Breast epithelium (tissue), 4 donors: ENCODE measurements at regions not wholly inside any gene's neighbourhood (a gene's known extent, or its start where the extent isn't known, plus 50 kb on each side); places are given as distances from the start of the nearest gene placed in this dataset.

Experiments used
- DNase-seq, 2 donors: peaks; one replicate each; pipeline ENCODE4 v3.0.0-alpha.2; 2019; ENCODE audit warnings: low spot score in 2 of 2
- H3K27ac ChIP-seq, 2 donors: fragments of 200-600 bp; sonication (generic) in 1 of 2; one replicate each; pipeline ENCODE4 v1.5.1; 2016 to 2019; ENCODE audit warnings: mild to moderate bottlenecking in 1 of 2
- H3K27me3 ChIP-seq, 2 donors: fragments of 200-600 bp; sonication (generic) in 1 of 2; one replicate each; pipeline versions ENCODE4 v1.5.1 to v1.6.0; 2017 to 2019; ENCODE audit warnings: control low read depth in 1 of 2, mild to moderate bottlenecking in 1 of 2
- H3K36me3 ChIP-seq: fragments of 200-600 bp; one replicate; pipeline ENCODE4 v1.5.1; 2019
- H3K4me1 ChIP-seq, 2 donors: fragments of 200-600 bp; sonication (generic); one replicate each; pipeline ENCODE4 v1.5.1; 2016 to 2019; ENCODE audit warnings: control low read depth in 1 of 2
- H3K4me3 ChIP-seq, 3 donors: fragments of 200-600 bp; sonication (generic); 1 replicate in 2 of 3; 2 replicates in 1 of 3; pipeline ENCODE4 v1.5.1; 2016 to 2019; ENCODE audit warnings: mild to moderate bottlenecking in 3 of 3, moderate library complexity in 2 of 3
- H3K9me3 ChIP-seq, 2 donors: fragments of 200-600 bp; sonication (generic) in 1 of 2; one replicate each; pipeline ENCODE4 v1.5.1; 2016 to 2019; ENCODE audit warnings: control low read depth in 1 of 2
- POLR2A ChIP-seq: fragments of 450-650 bp; IDR thresholded peaks from one replicate; pipeline ENCODE4 v1.6.1; 2016; ENCODE audit warnings: antibody characterized with exemption, mild to moderate bottlenecking, moderate library complexity
- POLR2AphosphoS5 ChIP-seq, 3 donors: sonication (generic); formaldehyde crosslinking; IDR thresholded peaks; one replicate each; pipeline ENCODE4 v1.6.1; 2017; ENCODE audit warnings: antibody characterized with exemption in 3 of 3
- intact Hi-C: fragments of 100-400 bp; cut with DNase I; formaldehyde crosslinking; loops from one replicate; pipeline ENCODE4 v1.15.1; 2023; ENCODE audit warnings: low total_unique reads
- TF ChIP-seq, protein P1 (sequence below), 3 donors: fragments of 450-650 bp; IDR thresholded peaks; one replicate each; pipeline ENCODE4 v1.5.1; 2016 to 2017; ENCODE audit warnings: antibody characterized with exemption in 3 of 3, mild to moderate bottlenecking in 3 of 3, moderate library complexity in 3 of 3

DNA sequence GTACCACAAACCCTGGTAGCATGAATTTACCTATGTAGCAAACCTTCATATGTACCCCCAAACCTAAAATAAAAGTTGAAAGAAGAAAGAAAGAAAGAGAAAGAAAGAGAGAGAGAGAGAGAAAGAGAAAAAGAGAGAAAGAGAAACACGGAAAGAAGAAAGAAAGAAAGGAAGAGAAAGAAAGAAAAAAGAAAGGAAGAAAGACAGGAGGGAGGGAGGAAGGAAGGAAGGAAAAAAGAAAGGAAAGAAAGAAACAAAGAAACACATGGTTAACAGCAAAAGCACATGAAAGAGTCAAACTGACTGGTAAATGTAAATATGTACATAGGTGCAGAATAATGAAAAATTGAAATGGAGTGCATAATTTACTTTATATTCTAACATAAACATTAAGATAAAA is 903.4 kb downstream of the LRFN5 start:
- Histone ChIP-seq H3K4me3 (no peak overlapping the region), H3K27me3 (no peaks in the 10 kb centered on the region), H3K36me3 (no peaks in the 10 kb centered on the region), H3K4me1 (no peaks in the 10 kb centered on the region), H3K9me3 (no peaks in the 10 kb centered on the region), H3K27ac (no peak overlapping the region)
- intact Hi-C loops: no loop called here
- no peak for TF ChIP-seq POLR2AphosphoS5 (IDR thresholded peaks at IDR 0.05)
- no peak for TF ChIP-seq POLR2A
- TF ChIP-seq, protein P1, sequence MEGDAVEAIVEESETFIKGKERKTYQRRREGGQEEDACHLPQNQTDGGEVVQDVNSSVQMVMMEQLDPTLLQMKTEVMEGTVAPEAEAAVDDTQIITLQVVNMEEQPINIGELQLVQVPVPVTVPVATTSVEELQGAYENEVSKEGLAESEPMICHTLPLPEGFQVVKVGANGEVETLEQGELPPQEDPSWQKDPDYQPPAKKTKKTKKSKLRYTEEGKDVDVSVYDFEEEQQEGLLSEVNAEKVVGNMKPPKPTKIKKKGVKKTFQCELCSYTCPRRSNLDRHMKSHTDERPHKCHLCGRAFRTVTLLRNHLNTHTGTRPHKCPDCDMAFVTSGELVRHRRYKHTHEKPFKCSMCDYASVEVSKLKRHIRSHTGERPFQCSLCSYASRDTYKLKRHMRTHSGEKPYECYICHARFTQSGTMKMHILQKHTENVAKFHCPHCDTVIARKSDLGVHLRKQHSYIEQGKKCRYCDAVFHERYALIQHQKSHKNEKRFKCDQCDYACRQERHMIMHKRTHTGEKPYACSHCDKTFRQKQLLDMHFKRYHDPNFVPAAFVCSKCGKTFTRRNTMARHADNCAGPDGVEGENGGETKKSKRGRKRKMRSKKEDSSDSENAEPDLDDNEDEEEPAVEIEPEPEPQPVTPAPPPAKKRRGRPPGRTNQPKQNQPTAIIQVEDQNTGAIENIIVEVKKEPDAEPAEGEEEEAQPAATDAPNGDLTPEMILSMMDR (IDR thresholded peaks at IDR 0.05): no peak
- DNase-seq: no peak

DNA sequence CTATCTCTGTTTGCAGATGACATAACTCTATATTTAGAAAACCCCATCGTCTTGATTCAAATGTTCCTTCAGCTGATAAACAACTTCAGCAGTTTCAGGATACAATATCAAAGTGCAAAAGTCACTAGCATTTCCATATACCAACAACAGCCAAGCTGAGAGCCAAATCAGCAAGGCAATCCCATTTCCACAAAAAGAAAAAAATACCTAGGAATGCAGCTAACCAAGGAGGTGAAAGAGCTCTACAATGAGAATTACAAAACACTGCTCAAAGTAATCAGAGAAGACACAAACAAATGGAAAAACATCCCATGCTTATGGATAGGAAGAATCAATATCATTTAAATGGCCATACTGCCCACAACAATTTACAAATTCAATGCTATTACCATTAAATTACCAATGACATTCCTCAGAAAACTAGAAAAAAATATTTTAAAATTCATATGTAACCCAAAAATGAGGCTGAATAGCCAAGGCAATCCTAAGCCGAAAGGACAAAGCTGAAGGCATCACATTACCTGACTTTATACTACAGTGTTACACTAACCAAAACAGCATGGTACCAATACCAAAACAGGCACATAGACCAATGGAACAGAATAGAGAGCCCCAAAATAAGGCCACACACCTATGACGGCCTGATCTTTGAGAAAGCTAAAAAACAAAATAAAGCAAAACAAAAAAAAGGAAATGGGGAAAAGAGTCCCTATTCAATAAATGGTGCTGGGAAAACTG is 901.7 kb downstream of the LRFN5 start:
- Histone ChIP-seq H3K4me3 (no peak overlapping the region), H3K27me3 (no peaks in the 10 kb centered on the region), H3K36me3 (no peaks in the 10 kb centered on the region), H3K4me1 (no peaks in the 10 kb centered on the region), H3K9me3 (no peaks in the 10 kb centered on the region), H3K27ac (no peak overlapping the region)
- DNase-seq: no peak
- TF ChIP-seq, protein P1 (IDR thresholded peaks at IDR 0.05): no peak
- no peak for TF ChIP-seq POLR2A
- no peak for TF ChIP-seq POLR2AphosphoS5 (IDR thresholded peaks at IDR 0.05)
- intact Hi-C loops: no loop called here

DNA sequence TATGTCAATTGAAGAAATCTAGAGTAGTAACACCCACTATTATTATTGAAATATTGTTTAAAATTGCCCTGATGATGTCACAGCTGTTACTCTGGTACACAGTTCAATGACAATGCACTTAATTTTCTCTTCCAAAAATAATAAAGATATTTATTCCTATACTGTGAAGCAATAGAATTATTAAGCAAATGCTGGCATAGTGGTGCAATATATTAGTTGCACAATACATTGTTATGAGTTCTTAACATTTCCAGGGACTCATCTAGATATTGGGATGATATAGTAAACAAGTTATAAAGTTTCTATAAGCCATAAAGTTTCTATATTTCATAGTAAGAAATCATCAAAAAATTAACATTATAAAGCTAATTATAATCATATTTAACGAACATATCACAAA is 897.8 kb downstream of the LRFN5 start:
- H3K4me1 ChIP-seq: no peaks in the 10 kb centered on the region
- DNase-seq: no peak
- intact Hi-C loops: no loop called here
- no peaks in the 10 kb centered on the region for H3K36me3 ChIP-seq
- no peaks in the 10 kb centered on the region for H3K9me3 ChIP-seq
- H3K4me3 ChIP-seq: no peak overlapping the region
- H3K27ac ChIP-seq: no peak overlapping the region
- TF ChIP-seq, protein P1 (IDR thresholded peaks at IDR 0.05): no peak
- no peak for TF ChIP-seq POLR2A
- TF ChIP-seq POLR2AphosphoS5 (IDR thresholded peaks at IDR 0.05): no peak
- no peaks in the 10 kb centered on the region for H3K27me3 ChIP-seq

DNA sequence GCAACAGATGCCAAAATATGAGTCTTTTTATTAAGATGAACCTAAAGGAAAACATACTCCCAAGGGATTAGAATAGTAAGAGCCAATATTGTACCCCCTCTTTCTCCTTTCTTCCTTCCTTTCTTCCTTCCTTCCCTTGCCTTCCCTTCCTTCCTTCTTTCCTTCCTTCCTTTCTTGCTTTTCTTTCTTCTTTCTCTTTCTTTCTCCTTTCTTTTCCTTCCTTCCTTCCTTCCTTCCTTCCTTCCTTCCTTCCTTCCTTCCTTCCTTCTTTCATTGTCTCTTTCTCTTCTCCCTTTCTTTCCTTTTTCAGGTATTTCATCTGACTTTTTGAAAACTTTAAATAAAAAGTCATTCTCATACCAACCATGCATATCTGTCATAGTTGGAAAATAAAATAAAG is 892.5 kb downstream of the LRFN5 start:
- no peaks in the 10 kb centered on the region for H3K36me3 ChIP-seq
- TF ChIP-seq POLR2A: no peak
- TF ChIP-seq, protein P1 (IDR thresholded peaks at IDR 0.05): no peak
- TF ChIP-seq POLR2AphosphoS5 (IDR thresholded peaks at IDR 0.05): no peak
- H3K4me3 ChIP-seq: no peak overlapping the region
- no peak overlapping the region for H3K27ac ChIP-seq
- no peak for DNase-seq
- no peaks in the 10 kb centered on the region for H3K4me1 ChIP-seq
- H3K27me3 ChIP-seq: no peaks in the 10 kb centered on the region
- intact Hi-C loops: no loop called here
- no peaks in the 10 kb centered on the region for H3K9me3 ChIP-seq

DNA sequence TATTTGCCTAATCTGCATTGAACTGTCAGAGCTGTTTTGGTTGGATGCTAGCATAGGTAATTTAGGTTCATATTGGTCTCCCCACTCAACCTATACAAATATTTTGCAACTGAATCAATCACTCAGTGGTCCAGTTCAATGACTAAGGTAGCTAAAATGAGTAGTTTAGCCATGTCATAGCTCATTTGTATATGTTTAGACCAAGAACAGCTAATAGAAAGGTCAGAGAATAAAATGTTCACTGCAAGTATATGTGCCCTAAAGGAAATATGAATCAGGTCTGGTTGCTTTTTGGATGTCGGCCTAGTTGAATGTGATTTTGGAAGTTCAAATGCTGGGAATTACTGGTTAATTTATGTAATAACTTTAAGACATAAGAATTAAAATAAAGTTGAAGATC is 883.9 kb downstream of the LRFN5 start:
- H3K27ac ChIP-seq: no peak overlapping the region
- TF ChIP-seq POLR2A: no peak
- no peak for TF ChIP-seq POLR2AphosphoS5 (IDR thresholded peaks at IDR 0.05)
- TF ChIP-seq, protein P1 (IDR thresholded peaks at IDR 0.05): no peak
- DNase-seq: no peak
- H3K4me3 ChIP-seq: no peak overlapping the region
- no peaks in the 10 kb centered on the region for H3K36me3 ChIP-seq
- H3K27me3 ChIP-seq: no peaks in the 10 kb centered on the region
- intact Hi-C loops: no loop called here
- no peaks in the 10 kb centered on the region for H3K9me3 ChIP-seq
- no peaks in the 10 kb centered on the region for H3K4me1 ChIP-seq
